Smooth muscle cell (in vitro differentiated cells): ENCODE measurements at regions not wholly inside any gene's neighbourhood (a gene's known extent, or its start where the extent isn't known, plus 50 kb on each side); places are given as distances from the start of the nearest gene placed in this dataset.
A peak's percentile ranks its signal among the peaks of the same experiment; 100 is the strongest.

Experiments used
- DNase-seq: peaks from one replicate; lab custom pipeline; 2025; ENCODE audit not compliant: unreplicated experiment; lab: John Stamatoyannopoulos, UW
- H2AFZ ChIP-seq: fragments of 200-600 bp; sonication (generic); 2 replicates; pipeline ENCODE4 v1.6.0; 2016; ENCODE audit warnings: antibody characterized with exemption, low read depth, mild to moderate bottlenecking
- H3F3A ChIP-seq: fragments of 200-600 bp; sonication (generic); 2 replicates; pipeline ENCODE4 v1.6.0; 2017; ENCODE audit warnings: antibody characterized with exemption, low read depth
- H3K27ac ChIP-seq: fragments of 200-600 bp; sonication (generic); 2 replicates; pipeline ENCODE4 v1.5.1; 2016; ENCODE audit warnings: low read depth, mild to moderate bottlenecking
- H3K27me3 ChIP-seq: fragments of 200-600 bp; sonication (generic); 2 replicates; pipeline ENCODE4 v1.6.1; 2016; ENCODE audit warnings: low read depth, mild to moderate bottlenecking
- H3K36me3 ChIP-seq: fragments of 200-600 bp; sonication (generic); 2 replicates; pipeline ENCODE4 v1.5.1; 2016; ENCODE audit warnings: low read depth
- H3K4me1 ChIP-seq: fragments of 200-600 bp; sonication (generic); 2 replicates; pipeline ENCODE4 v1.5.1; 2016; ENCODE audit warnings: low read depth
- H3K4me2 ChIP-seq: fragments of 200-600 bp; sonication (generic); 2 replicates; pipeline ENCODE4 v1.6.0; 2016; ENCODE audit warnings: mild to moderate bottlenecking
- H3K4me3 ChIP-seq: fragments of 200-600 bp; sonication (generic); 2 replicates; pipeline ENCODE4 v1.5.1; 2016; ENCODE audit warnings: mild to moderate bottlenecking
- H3K79me2 ChIP-seq: fragments of 200-600 bp; sonication (generic); 2 replicates; pipeline ENCODE4 v1.6.0; 2016; ENCODE audit warnings: low read depth, mild to moderate bottlenecking
- H3K9ac ChIP-seq: fragments of 200-600 bp; sonication (generic); 2 replicates; pipeline ENCODE4 v1.6.0; 2016; ENCODE audit warnings: low read depth
- H3K9me3 ChIP-seq: fragments of 200-600 bp; sonication (generic); replicated peaks from 2 replicates; pipeline ENCODE4 v1.5.1; 2016; ENCODE audit warnings: low read depth
- H4K20me1 ChIP-seq: fragments of 200-600 bp; sonication (generic); 2 replicates; pipeline ENCODE4 v1.6.0; 2016; ENCODE audit warnings: low read depth
- WGBS: methylation state at CpG from one replicate; pipeline ENCODE4 v1.1.7; 2016; ENCODE audit warnings: low lambda C conversion rate; 5-methylcytosine and 5-hydroxymethylcytosine counted together
- TF ChIP-seq, protein P1 (sequence below): fragments of 200-600 bp; sonication (generic); IDR thresholded peaks from 2 replicates; pipeline ENCODE4 v1.5.1; 2017; ENCODE audit warnings: borderline replicate concordance, mild to moderate bottlenecking, antibody characterized with exemption; ENCODE audit not compliant: insufficient read depth, poor library complexity, severe bottlenecking

- Histone ChIP-seq H3K9me3 (no peaks in the 10 kb centered on the region), H3K36me3 (no peaks in the 10 kb centered on the region), H3K4me1 (no peaks in the 10 kb centered on the region), H3K9ac (no peak overlapping the region), H3K79me2 (no peaks in the 10 kb centered on the region), H3K27me3 (no peaks in the 10 kb centered on the region), H3K4me3 (no peak overlapping the region), H4K20me1 (no peaks in the 10 kb centered on the region), H3F3A (no peaks in the 10 kb centered on the region), H3K4me2 (no peak overlapping the region), H3K27ac (no peak overlapping the region), H2AFZ (no peak overlapping the region)
- WGBS, result 81% methylated on average over 5 of the region's 5 CpGs
- DNase-seq, result no peak
- TF ChIP-seq, protein P1, sequence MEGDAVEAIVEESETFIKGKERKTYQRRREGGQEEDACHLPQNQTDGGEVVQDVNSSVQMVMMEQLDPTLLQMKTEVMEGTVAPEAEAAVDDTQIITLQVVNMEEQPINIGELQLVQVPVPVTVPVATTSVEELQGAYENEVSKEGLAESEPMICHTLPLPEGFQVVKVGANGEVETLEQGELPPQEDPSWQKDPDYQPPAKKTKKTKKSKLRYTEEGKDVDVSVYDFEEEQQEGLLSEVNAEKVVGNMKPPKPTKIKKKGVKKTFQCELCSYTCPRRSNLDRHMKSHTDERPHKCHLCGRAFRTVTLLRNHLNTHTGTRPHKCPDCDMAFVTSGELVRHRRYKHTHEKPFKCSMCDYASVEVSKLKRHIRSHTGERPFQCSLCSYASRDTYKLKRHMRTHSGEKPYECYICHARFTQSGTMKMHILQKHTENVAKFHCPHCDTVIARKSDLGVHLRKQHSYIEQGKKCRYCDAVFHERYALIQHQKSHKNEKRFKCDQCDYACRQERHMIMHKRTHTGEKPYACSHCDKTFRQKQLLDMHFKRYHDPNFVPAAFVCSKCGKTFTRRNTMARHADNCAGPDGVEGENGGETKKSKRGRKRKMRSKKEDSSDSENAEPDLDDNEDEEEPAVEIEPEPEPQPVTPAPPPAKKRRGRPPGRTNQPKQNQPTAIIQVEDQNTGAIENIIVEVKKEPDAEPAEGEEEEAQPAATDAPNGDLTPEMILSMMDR, result no peak
Measured at GRCh38 chr2:14424478-14425390, 207.8 kb upstream of the LRATD1 start.

- Histone ChIP-seq H3F3A (no peaks in the 10 kb centered on the region), H3K27ac (no peak overlapping the region), H3K9me3 (no peaks in the 10 kb centered on the region), H4K20me1 (no peaks in the 10 kb centered on the region), H3K4me3 (no peak overlapping the region), H3K36me3 (no peaks in the 10 kb centered on the region), H3K4me2 (no peak overlapping the region), H3K79me2 (no peaks in the 10 kb centered on the region), H3K9ac (no peak overlapping the region), H3K4me1 (no peaks in the 10 kb centered on the region), H3K27me3 (no peaks in the 10 kb centered on the region), H2AFZ (no peak overlapping the region)
- DNase-seq, result no peak
- WGBS, result 96% methylated on average over 2 of the region's 2 CpGs
- TF ChIP-seq, protein P1, result no peak
Measured at GRCh38 chr2:14425869-14426268, 206.6 kb upstream of the LRATD1 start.

DNA sequence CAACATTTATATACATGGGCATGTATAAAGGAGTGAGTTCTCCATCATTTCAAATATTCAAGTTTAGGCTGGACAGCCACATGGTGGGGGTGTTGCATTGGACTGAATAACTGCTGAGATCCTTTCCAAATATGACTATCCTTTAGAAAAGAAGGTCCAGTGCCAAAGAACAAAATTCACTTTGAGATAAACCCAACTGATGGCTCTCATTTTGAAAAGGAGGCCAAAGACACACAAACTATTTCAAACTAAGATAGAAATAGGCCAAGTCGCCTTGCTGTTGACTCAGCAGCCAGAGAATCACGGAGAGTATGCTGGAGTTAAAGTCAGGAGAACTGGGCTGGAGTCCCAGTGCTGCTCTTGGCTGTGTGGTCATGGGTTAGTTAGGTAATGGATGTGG lies 204.5 kb upstream of the LRATD1 start:
- no peak overlapping the region for H3K9ac ChIP-seq
- H3K36me3 ChIP-seq, result no peaks in the 10 kb centered on the region
- WGBS, result 58% methylated on average over 2 of the region's 2 CpGs
- H2AFZ ChIP-seq, result no peak overlapping the region
- TF ChIP-seq, protein P1, result peak; percentile 15
- H3K79me2 ChIP-seq, result no peaks in the 10 kb centered on the region
- no peaks in the 10 kb centered on the region for H4K20me1 ChIP-seq
- H3K9me3 ChIP-seq, result no peaks in the 10 kb centered on the region
- no peak overlapping the region for H3K4me3 ChIP-seq
- no peaks in the 10 kb centered on the region for H3F3A ChIP-seq
- H3K4me2 ChIP-seq, result no peak overlapping the region
- H3K27ac ChIP-seq, result no peak overlapping the region
- no peaks in the 10 kb centered on the region for H3K4me1 ChIP-seq
- no peaks in the 10 kb centered on the region for H3K27me3 ChIP-seq
- DNase-seq, result no peak
